Epithelial cell of proximal tubule (primary cell): ENCODE measurements at regions not wholly inside any gene's neighbourhood (a gene's known extent, or its start where the extent isn't known, plus 50 kb on each side); places are given as distances from the start of the nearest gene placed in this dataset.
"Not testable (repeated sequence)": the region's sequence is repeated elsewhere in the genome, so short reads cannot be mapped to it uniquely, and the experiment has no call there.

Source experiments
- DNase-seq: peaks from one replicate; pipeline ENCODE4 v3.0.0-alpha.2; 2011; ENCODE audit warnings: low read depth
- H3K4me3 ChIP-seq: 2 replicates; pipeline ENCODE4 v1.5.1; 2011; ENCODE audit warnings: low read depth, mild to moderate bottlenecking, low read length
- CTCF ChIP-seq: conservative IDR thresholded peaks from 2 replicates; pipeline ENCODE4 v1.5.1; 2012; ENCODE audit warnings: low read depth, mild to moderate bottlenecking, low read length

GRCh38 chr17:22514315-22514714, 822.0 kb downstream of the KCNJ18 start:
- no peak for DNase-seq
- no peak for TF ChIP-seq CTCF
- no peak overlapping the region for H3K4me3 ChIP-seq

GRCh38 chr17:22514767-22515320, 822.5 kb downstream of the KCNJ18 start:
- no peak for TF ChIP-seq CTCF
- DNase-seq = no peak
- H3K4me3 ChIP-seq = no peak overlapping the region

- no peak overlapping the region for H3K4me3 ChIP-seq
- TF ChIP-seq CTCF = no peak
Observed at GRCh38 chr17:22515599-22515998, 823.3 kb downstream of the KCNJ18 start.

GRCh38 chr17:22516861-22517636, 824.7 kb downstream of the KCNJ18 start:
- H3K4me3 ChIP-seq = no peak overlapping the region
- TF ChIP-seq CTCF = no peak
- no peak for DNase-seq

More at GRCh38 chr17:22515599-22515998, 823.3 kb downstream of the KCNJ18 start:
- no peak for DNase-seq

GRCh38 chr17:22517716-22518115, 825.4 kb downstream of the KCNJ18 start:
- no peak overlapping the region for H3K4me3 ChIP-seq
- no peak for TF ChIP-seq CTCF
- DNase-seq = no peak

GRCh38 chr17:22518185-22518584, 825.9 kb downstream of the KCNJ18 start:
- no peak for TF ChIP-seq CTCF
- H3K4me3 ChIP-seq = no peak overlapping the region
- DNase-seq = no peak

- not testable (repeated sequence) for DNase-seq
Observed at GRCh38 chr17:22548873-22549272, 856.5 kb downstream of the KCNJ18 start.

GRCh38 chr17:22551695-22552415, 859.5 kb downstream of the KCNJ18 start:
- not testable (repeated sequence) for DNase-seq, H3K4me3 ChIP-seq

More at GRCh38 chr17:22548873-22549272, 856.5 kb downstream of the KCNJ18 start:
- H3K4me3 ChIP-seq = not testable (repeated sequence)
